HepG2 (cell line): ENCODE measurements at regions not wholly inside any gene's neighbourhood (a gene's known extent, or its start where the extent isn't known, plus 50 kb on each side); places are given as distances from the start of the nearest gene placed in this dataset.
A peak's percentile ranks its signal among the peaks of the same experiment; 100 is the strongest.

Experiments
- AGO1 ChIP-seq: fragments of 200-400 bp; formaldehyde crosslinking; IDR thresholded peaks from 2 replicates; pipeline ENCODE4 v1.6.1; 2017; ENCODE audit warnings: mild to moderate bottlenecking, low read depth, low read length, moderate library complexity; ENCODE audit not compliant: poor library complexity, severe bottlenecking
- ATM ChIP-seq: fragments of 450-650 bp; IDR thresholded peaks from 2 replicates; pipeline ENCODE4 v1.7.1; 2017; ENCODE audit warnings: mild to moderate bottlenecking, borderline replicate concordance
- CBFB ChIP-seq: sonication (generic); formaldehyde crosslinking; IDR thresholded peaks from 2 replicates; pipeline ENCODE4 v1.4.0; 2020; ENCODE audit warnings: missing genetic modification reagents
- CHCHD3 ChIP-seq: sonication (generic); formaldehyde crosslinking; IDR thresholded peaks from 2 replicates; pipeline ENCODE4 v1.8.0; 2022; ENCODE audit warnings: mild to moderate bottlenecking, missing genetic modification reagents, moderate library complexity
- FOXJ3 ChIP-seq: sonication (generic); formaldehyde crosslinking; IDR thresholded peaks from 2 replicates; pipeline ENCODE4 v1.4.0; 2020; ENCODE audit warnings: missing genetic modification reagents, mild to moderate bottlenecking, borderline replicate concordance
- GFI1 ChIP-seq: sonication (generic); formaldehyde crosslinking; IDR thresholded peaks from 2 replicates; pipeline ENCODE4 v1.5.0; 2020; ENCODE audit warnings: missing genetic modification reagents, mild to moderate bottlenecking, borderline replicate concordance
- HMGA1 ChIP-seq: sonication (generic); formaldehyde crosslinking; conservative IDR thresholded peaks from 2 replicates; pipeline ENCODE4 v1.4.0; 2020; ENCODE audit warnings: missing genetic modification reagents
- JUND ChIP-seq: sonication (generic); formaldehyde crosslinking; IDR thresholded peaks from 2 replicates; pipeline ENCODE4 v1.8.0; 2022; ENCODE audit warnings: mild to moderate bottlenecking, missing genetic modification reagents
- LRRFIP1 ChIP-seq: sonication (generic); formaldehyde crosslinking; conservative IDR thresholded peaks from 2 replicates; pipeline ENCODE4 v1.4.0; 2020; ENCODE audit warnings: missing genetic modification reagents
- MATR3 ChIP-seq: sonication (generic); formaldehyde crosslinking; IDR thresholded peaks from 2 replicates; pipeline ENCODE4 v1.4.0; 2020; ENCODE audit warnings: missing genetic modification reagents
- MBD4 ChIP-seq: IDR thresholded peaks from 2 replicates; pipeline ENCODE4 v1.6.1; 2012; ENCODE audit warnings: low read length, inconsistent platforms, borderline replicate concordance
- NFE2 ChIP-seq: sonication (generic); formaldehyde crosslinking; IDR thresholded peaks from 2 replicates; pipeline ENCODE4 v1.4.0; 2020; ENCODE audit warnings: missing genetic modification reagents
- PRMT3 ChIP-seq: sonication (generic); formaldehyde crosslinking; IDR thresholded peaks from 2 replicates; pipeline ENCODE4 v1.8.1; 2022; ENCODE audit warnings: low read depth, mild to moderate bottlenecking, moderate library complexity, missing genetic modification reagents, borderline replicate concordance
- RORA ChIP-seq: sonication (generic); formaldehyde crosslinking; IDR thresholded peaks from 2 replicates; pipeline ENCODE4 v1.5.0; 2020; ENCODE audit warnings: mild to moderate bottlenecking, missing genetic modification reagents, moderate library complexity
- U2AF2 ChIP-seq: fragments of 200-400 bp; formaldehyde crosslinking; IDR thresholded peaks from 2 replicates; pipeline ENCODE4 v1.6.1; 2017; ENCODE audit warnings: low read depth, mild to moderate bottlenecking, low read length
- ZFP36 ChIP-seq: fragments of 150-350 bp; IDR thresholded peaks from 2 replicates; pipeline ENCODE4 v1.6.1; 2018; ENCODE audit warnings: borderline replicate concordance, low read length, low read depth; ENCODE audit not compliant: partially characterized antibody
- ZFP91 ChIP-seq: sonication (generic); formaldehyde crosslinking; IDR thresholded peaks from 2 replicates; pipeline ENCODE4 v1.9.0; 2022; ENCODE audit warnings: missing genetic modification reagents, mild to moderate bottlenecking, borderline replicate concordance
- ZIK1 ChIP-seq: sonication (generic); formaldehyde crosslinking; IDR thresholded peaks from 2 replicates; pipeline ENCODE4 v1.5.0; 2020; ENCODE audit warnings: mild to moderate bottlenecking, low read depth, missing genetic modification reagents, borderline replicate concordance
- ZNF101 ChIP-seq: sonication (generic); formaldehyde crosslinking; IDR thresholded peaks from 2 replicates; pipeline ENCODE4 v1.4.0; 2020; ENCODE audit warnings: mild to moderate bottlenecking, low read depth, missing genetic modification reagents, borderline replicate concordance
- ZNF205 ChIP-seq: IDR thresholded peaks from 2 replicates; pipeline ENCODE4 v1.6.1; 2018; ENCODE audit warnings: missing biosample characterization, missing genetic modification reagents
- ZNF207 ChIP-seq: fragments of 450-650 bp; IDR thresholded peaks from 2 replicates; pipeline ENCODE4 v1.6.1; 2016; ENCODE audit warnings: antibody characterized with exemption, borderline replicate concordance
- ZNF282 ChIP-seq: fragments of 450-650 bp; IDR thresholded peaks from 2 replicates; pipeline ENCODE4 v1.6.1; 2018; ENCODE audit not compliant: partially characterized antibody
- ZNF431 ChIP-seq: sonication (generic); formaldehyde crosslinking; IDR thresholded peaks from 2 replicates; pipeline ENCODE4 v1.9.0; 2022; ENCODE audit warnings: missing genetic modification reagents, low read depth, mild to moderate bottlenecking, borderline replicate concordance
- ZNF644 ChIP-seq: IDR thresholded peaks from 2 replicates; pipeline ENCODE4 v1.6.1; 2016; ENCODE audit warnings: low read depth
- ZNF672 ChIP-seq: sonication (generic); formaldehyde crosslinking; IDR thresholded peaks from 2 replicates; pipeline ENCODE4 v1.8.1; 2022; ENCODE audit warnings: missing genetic modification reagents
- ZXDC ChIP-seq: sonication (generic); formaldehyde crosslinking; IDR thresholded peaks from 2 replicates; pipeline ENCODE4 v1.5.0; 2020; ENCODE audit warnings: mild to moderate bottlenecking, missing genetic modification reagents

GRCh38 chr12:124481257-124481750, 86.1 kb downstream of the NCOR2 start (continued):
- no peak for TF ChIP-seq CBFB (CRISPR knock-in tag)
- TF ChIP-seq PRMT3 (CRISPR knock-in tag): no peak
- TF ChIP-seq ZNF431 (CRISPR knock-in tag): no peak
- no peak for TF ChIP-seq RORA
- TF ChIP-seq ZFP36: no peak
- no peak for TF ChIP-seq ZNF644 (CRISPR knock-in tag)
- TF ChIP-seq ZNF205 (CRISPR knock-in tag): no peak
- no peak for TF ChIP-seq MATR3 (CRISPR knock-in tag)
- TF ChIP-seq ZXDC (CRISPR knock-in tag): no peak
- TF ChIP-seq U2AF2: no peak
- no peak for TF ChIP-seq JUND (CRISPR knock-in tag)
- no peak for TF ChIP-seq HMGA1 (CRISPR knock-in tag)
- no peak for TF ChIP-seq LRRFIP1 (CRISPR knock-in tag)
- TF ChIP-seq CHCHD3: no peak
- TF ChIP-seq ZNF282: no peak
- no peak for TF ChIP-seq ZNF672 (CRISPR knock-in tag)
- no peak for TF ChIP-seq NFE2 (CRISPR knock-in tag)
- no peak for TF ChIP-seq ZNF101 (CRISPR knock-in tag)
- no peak for TF ChIP-seq ZNF207
- no peak for TF ChIP-seq ATM
- TF ChIP-seq AGO1: no peak
- no peak for TF ChIP-seq ZIK1 (CRISPR knock-in tag)
- no peak for TF ChIP-seq MBD4
- no peak for TF ChIP-seq GFI1 (CRISPR knock-in tag)
- no peak for TF ChIP-seq FOXJ3 (CRISPR knock-in tag)
- TF ChIP-seq ZFP91 (CRISPR knock-in tag): peak; percentile 66; the same call in 1 of the 2 replicates
